ENCODE measurements at regions not wholly inside any gene's neighbourhood (a gene's known extent, or its start where the extent isn't known, plus 50 kb on each side); places are given as distances from the start of the nearest gene placed in this dataset.

- TF ChIP-seq POLR2A (IDR thresholded peaks at IDR 0.05; ENCODE audit: low read depth, low read length) (no peak), POLR2AphosphoS5 (IDR thresholded peaks at IDR 0.05; ENCODE audit: low read depth, low read length) (no peak)
Observed at GRCh38 chr3:153232851-153233271, 70.8 kb downstream of the RAP2B start.
